T-helper 1 cell treated with Interleukin-12 subunit alpha and Interleukin-12 subunit beta and Interleukin-4 antibody, amounts not matched to agents 30 ng/mL and 1 ng/mL, for 36 hours (primary cell): ENCODE measurements at regions not wholly inside any gene's neighbourhood (a gene's known extent, or its start where the extent isn't known, plus 50 kb on each side); places are given as distances from the start of the nearest gene placed in this dataset.
"Not testable (repeated sequence)": the region's sequence is repeated elsewhere in the genome, so short reads cannot be mapped to it uniquely, and the experiment has no call there.

ENCODE experiments used
- intact Hi-C: fragments of 100-400 bp; cut with micrococcal nuclease; formaldehyde crosslinking; loops from one replicate; pipeline ENCODE4 v1.15.1; 2024

- intact Hi-C loops = no loop called here
These were observed 85.6 kb downstream of the OLFM1 start for GRCh38 chr9:135173066-135173465.

GRCh38 chr9:135174248-135174647 is 86.8 kb downstream of the OLFM1 start:
- intact Hi-C loops = no loop called here

DNA sequence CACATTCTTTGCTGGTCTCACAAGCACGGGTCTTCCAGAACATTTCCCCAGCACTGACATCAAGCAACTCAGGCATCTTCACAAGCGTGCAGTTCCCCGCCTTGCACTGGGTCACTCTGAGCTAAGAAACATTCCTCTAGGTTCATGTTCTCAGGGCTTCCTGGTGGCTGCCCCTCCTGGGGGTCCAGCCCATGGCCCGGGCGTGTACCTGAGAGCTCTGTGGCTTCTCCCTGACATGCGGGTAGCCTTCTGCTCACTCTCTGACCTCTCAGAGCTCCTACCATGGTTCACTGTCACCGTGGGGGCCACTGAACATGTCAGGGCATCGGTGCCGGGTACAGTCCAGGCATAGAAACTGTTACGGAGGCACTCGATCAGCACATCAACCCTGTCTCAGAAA is 87.5 kb downstream of the OLFM1 start:
- intact Hi-C loops = no loop called here

DNA sequence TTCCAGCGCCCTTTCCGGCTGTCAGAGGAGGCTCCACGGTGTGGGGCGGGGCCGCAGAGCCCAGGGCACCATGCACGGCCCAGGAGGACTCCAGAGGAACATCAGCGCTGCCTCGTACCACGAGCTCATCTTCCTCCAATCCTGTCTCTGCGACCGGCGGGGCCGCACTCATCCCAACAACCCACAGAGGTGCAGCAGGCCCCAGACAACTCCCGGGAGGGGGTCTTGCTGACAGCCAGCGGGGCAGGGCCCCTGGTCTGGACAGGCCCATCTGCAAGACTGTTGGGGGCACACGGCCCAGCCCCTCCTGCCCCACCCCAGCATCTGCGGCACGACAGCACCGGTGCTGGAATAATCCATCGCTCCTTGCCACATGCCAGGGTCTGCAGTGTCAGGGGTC is 88.8 kb downstream of the OLFM1 start:
- intact Hi-C loops = no loop called here

DNA sequence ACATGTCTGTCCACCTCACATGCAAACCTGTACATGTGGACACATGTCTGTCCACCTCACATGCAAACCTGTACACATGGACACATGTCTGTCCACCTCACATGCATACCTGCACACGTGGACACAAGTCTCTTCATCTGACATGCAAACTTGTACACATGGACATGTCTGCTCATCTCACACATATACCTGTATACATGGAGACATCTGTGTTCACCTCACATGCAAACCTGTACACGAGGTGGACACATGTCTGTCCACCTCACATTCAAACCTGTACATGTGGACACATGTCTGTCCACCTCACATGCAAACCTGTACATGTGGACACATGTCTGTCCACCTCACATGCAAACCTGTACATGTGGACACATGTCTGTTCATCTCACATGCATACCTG is 90.1 kb downstream of the OLFM1 start:
- intact Hi-C loops = not testable (repeated sequence)

- intact Hi-C loops = no loop called here
These were observed 91.0 kb downstream of the OLFM1 start for GRCh38 chr9:135178498-135178897.

GRCh38 chr9:135179041-135179440 is 91.6 kb downstream of the OLFM1 start:
- intact Hi-C loops = no loop called here

- intact Hi-C loops = no loop called here
These were observed 92.5 kb downstream of the OLFM1 start for GRCh38 chr9:135179976-135180375.

DNA sequence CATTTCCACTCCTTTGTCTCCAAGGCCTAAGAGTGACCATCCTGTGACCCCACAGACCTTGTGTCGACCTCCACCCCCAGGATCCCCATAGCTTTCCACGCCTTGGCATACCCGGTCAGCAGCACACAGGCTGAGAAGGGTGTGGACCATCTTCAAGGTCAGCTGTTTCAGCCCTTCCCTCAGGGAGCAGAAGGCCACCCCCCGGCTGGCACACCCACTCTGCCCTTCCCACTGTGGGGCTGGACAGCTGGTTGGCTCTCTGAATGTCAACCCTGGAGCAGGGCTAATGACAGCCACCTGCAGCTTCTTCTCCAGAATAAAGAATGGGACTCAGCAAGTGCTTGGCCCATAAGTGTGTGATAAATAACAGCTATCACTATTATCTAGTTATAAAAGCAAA is 93.1 kb downstream of the OLFM1 start:
- intact Hi-C loops = no loop called here

DNA sequence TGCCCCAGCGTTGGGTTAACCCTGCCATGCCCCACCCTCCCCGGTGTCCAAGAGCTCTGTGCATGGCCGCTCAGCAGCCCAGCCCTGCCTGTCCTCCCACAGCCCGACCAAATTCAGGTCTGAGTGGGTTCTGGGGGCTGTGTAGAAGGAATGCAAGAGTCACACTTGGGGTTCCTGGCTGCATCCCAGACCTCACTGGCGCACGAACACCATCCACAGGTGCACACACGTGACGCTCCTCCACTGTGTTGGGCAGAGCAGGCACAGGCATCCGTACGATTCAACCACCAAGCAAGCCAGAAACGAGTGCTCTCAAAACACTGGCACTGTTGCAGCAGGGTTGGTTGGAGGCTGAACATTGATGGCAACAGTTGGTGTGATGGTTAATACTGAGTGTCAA is 93.9 kb downstream of the OLFM1 start:
- intact Hi-C loops = no loop called here

DNA sequence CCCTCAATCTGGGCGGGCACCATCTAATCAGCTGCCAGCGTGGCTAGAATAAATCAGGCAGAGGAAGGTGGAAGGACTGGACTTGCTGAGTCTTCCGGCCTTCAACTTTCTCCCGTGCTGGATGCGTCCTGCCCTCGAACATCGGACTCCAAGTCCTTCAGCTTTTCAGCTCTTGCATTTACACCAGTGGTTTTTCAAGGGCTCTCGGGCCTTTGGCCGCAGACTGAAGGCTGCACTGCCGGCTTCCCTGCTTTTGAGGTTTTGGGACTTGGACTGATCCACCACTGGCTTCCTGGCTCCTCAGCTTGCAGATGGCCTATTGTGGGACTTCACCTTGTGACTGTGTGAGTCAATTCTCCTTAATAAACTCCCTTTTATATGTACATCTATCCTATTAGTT is 94.4 kb downstream of the OLFM1 start:
- intact Hi-C loops = not testable (repeated sequence)

- intact Hi-C loops = no loop called here
These were observed 95.6 kb downstream of the OLFM1 start for GRCh38 chr9:135183069-135183468.

DNA sequence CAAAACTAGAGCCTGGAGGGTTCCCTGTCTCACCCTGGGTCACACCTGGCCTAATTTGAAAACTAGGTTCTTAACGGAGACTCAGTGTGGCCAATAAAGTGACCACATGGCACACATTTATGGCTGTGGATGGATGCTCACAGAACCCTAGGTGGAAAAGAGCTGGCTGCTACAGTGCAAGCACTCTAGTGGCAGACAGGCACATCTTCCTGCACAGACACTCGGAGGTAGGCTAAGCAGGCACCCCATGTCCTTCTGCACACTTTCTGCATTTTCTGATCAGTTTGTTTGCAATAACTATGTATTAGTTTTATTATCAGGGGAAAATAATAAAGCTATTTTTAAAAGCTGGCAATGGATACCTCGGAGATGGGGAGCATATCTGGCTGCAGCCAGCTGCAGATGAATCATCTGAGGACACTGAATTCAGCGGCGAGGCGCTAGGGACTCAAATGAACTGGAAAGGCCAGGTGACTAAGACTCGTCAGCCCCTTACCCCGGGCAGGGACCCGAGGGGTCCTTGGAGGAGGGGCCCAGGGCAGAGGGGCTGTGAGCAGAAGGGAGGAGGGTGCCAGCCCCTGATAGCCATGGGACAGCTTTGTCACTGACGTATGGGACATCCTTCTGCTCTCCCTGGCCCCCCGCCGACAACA is 96.2 kb downstream of the OLFM1 start:
- intact Hi-C loops = no loop called here

DNA sequence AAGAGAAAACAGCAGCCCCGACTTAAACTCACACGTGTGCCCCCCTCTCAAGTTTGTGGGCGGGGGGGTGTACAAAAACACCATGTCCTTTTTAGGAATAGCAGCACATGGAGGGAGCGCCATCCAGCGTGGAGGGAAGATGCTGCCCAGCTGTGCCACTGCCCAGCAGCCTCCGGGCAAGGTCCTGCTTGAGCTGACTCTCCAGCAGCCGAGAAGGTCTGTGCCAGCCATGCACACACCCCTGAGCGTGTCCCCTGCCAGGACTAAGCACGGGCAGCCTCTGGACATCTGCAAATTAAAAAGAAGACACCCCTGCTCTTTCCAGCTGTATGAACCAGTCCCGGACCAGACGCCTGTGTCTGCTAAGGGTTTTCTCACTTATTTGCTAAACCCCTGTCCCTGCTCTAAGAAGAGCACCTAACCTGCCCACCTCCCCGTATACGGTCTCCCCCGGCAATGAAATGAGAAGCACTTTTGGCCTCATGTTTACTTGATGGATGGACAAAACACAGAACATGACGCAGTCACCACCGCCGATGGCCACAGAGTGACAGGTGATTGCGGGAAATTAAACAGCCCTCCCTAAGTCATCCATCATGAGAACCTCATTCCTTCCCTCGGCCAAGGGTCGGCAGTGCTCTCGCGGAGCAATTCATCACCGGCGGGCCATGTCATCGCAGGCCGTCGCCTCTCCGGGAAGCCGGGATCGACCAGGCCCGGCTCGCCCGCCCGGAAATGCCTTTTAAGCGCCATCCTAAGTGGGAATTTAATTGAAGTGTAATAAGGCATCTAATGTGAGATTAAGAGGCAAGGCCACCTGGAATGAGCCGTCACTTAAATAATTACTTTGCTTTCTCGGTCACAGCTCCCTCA is 96.9 kb downstream of the OLFM1 start:
- intact Hi-C loops = no loop called here

GRCh38 chr9:135185060-135185459 is 97.6 kb downstream of the OLFM1 start:
- intact Hi-C loops = no loop called here

- intact Hi-C loops = no loop called here
These were observed 99.0 kb downstream of the OLFM1 start for GRCh38 chr9:135186248-135187164.

- intact Hi-C loops = no loop called here
These were observed 99.9 kb downstream of the OLFM1 start for GRCh38 chr9:135187365-135187764.

DNA sequence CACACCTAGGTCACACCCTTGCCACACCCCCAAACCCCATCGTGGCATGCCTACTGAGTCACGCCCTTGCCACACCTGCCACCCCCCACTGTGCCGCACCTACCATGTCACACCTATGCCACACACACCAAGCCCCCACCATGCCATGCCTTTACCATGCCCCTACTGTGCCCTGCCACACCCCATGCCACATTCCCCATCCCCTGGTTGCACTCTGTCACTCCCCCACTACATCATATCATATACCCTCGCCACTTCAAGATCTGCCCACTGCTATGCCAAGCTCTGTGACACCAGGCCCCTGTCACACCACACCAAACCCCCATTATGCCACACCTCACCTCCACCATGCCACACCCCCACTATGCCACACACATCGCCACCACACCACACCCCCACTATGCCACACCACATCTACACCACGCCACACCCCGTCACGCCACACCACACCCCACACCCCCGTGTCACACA is 101.2 kb downstream of the OLFM1 start:
- intact Hi-C loops = no loop called here

DNA sequence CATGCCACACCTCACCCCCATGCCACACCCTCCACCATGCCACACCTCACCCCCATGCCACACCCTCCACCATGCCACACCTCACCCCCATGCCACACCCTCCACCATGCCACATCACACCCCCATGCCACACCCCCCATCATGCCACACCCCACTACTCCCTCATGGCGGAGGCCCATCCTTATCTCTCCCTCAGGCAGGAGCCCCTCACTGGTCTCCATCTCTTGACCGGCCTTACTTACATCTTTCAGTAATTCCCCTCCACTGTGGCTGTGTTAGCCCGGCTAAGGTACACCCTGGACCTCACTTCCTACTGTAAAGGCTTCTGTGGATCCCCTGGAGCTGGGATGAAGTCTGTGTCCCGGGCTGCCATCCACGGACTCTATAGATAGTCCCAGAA is 102.0 kb downstream of the OLFM1 start:
- intact Hi-C loops = no loop called here

DNA sequence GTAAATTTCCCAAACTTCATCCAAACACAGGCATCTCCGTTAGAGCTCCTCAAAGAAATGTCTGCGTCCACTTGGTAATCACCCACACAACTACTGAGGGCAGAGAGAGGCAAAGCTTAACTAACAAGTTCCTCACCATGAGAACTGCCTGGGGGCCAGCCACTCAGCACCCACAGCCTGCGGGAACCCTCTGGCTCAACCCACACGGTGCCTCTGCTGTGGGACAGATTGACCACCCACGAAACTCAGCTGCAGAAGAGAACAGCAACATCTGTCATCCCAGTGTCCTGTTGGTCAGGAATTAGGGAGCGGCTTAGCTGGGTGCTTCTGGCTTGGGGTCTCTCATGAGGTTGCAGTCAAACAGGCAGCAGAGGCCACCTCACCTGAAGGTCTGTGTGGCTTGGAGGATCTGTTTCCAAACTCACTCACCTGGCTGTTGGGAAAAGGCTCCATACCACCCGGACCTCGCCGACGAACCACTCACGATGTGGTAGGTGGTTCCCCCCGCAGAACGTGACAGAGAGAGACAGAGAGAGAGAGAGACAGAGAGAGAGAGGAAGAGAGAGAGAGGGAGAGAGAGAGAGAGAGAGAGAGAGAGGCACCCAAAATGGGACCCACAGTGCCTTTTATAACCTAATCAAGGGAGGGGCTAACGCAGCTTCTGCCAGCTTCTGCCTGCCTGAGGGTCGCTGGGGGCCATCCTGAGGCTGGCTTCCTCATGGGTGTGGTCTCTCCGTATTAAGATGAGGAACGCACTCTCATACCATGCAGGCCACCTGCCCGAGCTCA is 103.5 kb downstream of the OLFM1 start:
- intact Hi-C loops = no loop called here

DNA sequence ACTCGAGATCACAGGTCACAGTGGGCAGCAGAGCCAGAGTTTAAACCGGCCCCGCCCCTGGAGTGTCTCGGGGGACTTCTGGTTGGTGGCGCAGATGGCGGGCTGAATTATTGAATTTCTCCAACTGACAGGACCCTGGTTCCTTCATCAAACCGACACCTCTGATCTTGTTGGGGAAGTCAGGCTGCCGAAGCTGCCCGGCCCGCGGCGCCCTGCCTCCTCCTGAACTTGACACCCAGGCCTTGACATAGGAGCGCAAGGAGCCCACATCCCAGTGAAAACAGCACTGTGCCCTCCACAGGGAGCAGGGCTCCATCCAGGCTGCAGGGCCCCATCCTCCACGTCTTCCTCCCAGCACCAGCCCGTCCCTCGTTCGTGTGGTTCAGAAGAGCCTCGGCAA is 105.2 kb downstream of the OLFM1 start:
- intact Hi-C loops = no loop called here
